NCI-H226 (cell line): ENCODE measurements at regions not wholly inside any gene's neighbourhood (a gene's known extent, or its start where the extent isn't known, plus 50 kb on each side); places are given as distances from the start of the nearest gene placed in this dataset.
A peak's percentile ranks its signal among the peaks of the same experiment; 100 is the strongest.
"Not testable (repeated sequence)": the region's sequence is repeated elsewhere in the genome, so short reads cannot be mapped to it uniquely, and the experiment has no call there.

Source experiments
- DNase-seq: peaks from one replicate; pipeline ENCODE4 v3.0.0-alpha.2; 2015

DNA sequence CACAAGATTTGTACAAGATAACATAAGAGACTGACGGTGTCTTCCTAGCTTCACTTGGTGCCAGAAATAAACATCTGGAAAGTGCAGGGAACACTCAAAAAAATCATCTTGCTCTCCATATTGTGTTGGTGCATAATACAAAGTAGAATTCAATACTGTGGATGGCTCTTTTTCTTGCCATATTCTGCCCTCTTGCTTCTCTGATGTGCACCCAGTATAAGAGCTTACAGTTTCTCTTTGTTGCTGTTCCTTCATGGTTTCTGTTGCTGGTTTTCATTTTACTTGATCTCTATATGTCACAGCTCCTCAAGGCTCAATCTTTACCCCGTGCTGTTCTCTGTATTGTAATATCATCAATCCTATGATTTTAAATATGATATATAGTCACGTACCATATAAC, 528.5 kb upstream of the ZP4 start:
- no peak for DNase-seq

DNA sequence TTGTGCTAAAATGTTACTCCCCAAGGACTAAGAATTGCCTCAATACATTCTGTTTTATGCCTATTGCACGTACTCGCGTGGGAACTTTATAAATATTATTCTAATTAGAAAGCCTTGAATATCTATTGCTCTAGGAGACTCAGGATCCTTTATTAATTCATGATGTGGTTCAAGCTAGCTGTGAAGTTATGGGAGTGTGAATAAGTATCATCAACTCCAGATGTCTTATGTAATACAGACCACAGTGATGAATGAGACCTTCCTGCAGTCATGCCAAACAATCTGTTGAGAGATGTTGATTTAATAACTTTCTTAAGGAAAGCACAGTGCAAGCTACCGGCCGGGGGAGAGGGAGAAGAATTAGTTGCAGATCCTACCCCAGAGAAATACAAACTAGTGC, 519.2 kb upstream of the ZP4 start:
- DNase-seq: peak; percentile 50

DNA sequence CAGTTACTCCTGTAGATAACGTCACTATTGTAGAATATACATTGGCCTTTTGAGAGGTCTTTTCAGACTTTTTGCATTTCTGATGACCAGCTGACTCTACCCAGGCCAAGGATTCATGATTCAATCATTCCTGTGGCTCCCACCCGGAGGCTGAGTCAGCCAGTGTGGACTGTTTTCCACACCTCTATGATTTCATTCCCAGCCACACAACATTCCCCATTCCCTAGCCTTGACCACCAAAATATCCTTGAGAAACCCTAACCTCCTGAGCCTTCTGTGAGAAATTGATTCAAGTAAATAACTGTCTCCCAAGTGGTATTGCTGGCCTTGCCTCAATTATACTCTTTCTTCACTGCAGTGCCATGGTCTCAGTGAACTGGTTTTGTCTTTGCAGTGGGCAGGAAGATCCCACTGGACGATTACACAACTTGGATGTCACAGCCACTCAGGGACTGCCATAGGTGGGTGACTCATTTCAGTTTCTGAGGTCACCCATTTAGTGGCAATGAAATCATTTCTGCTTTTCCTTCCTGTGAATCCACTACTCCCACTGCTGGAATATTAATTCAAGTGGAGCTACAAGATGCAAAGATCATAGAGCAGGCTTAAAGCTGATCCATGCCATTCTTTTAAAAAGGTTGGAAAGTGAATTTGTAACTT, 518.6 kb upstream of the ZP4 start:
- DNase-seq: peak; percentile 85

DNA sequence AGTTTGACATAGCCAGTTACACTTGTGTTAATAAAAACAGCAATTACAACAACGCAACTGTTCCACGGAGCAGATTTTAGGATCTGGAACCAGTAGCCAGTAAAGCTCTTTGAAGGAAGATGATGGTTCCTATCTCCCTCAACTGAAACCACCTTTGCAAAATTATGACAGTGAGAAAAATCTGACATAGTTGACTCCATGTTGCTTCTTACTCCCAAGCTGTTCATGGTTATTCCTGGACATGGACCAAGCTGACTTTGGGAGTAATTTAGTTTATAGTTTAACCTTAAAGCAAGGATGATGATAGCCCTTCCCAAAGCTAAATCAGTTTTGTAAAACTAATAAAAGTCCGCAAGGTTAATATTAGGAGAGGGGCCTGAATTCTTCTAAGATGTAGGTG, 518.0 kb upstream of the ZP4 start:
- no peak for DNase-seq

DNA sequence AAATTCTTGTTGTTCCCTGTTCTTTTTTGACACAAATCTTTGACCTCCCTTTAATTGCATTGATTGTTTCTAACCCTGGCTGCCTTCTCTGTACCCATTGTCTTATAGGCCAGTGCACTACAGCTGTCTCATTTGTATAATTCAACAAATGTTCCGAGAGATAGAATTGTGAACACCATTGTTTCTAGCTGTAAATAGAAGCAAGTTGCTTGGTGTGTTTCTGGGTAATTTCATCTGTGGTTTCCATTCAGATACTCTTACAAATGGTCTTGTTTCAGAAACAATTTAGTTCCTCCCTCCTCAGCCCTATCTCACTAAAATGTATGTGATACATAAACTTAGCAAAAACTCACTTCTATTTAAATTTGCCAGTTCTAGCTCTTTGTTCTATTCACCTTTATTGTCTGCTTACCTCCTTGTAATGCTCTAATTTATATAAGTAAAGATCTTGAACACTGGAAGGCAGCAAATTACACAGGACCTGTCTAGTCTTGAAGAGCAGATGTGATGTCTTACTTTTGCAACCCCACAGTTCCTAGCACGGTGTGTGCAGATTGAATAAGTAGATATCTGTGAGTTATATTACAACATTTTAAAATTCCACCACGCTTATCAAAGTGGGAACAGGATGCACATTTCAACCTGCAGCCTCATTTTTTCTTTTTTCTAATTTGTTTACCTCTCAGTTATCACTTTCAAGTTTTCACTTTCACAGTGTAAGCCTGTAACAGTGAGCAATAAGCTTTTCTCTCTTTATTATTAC, 515.6 kb upstream of the ZP4 start:
- no peak for DNase-seq

DNA sequence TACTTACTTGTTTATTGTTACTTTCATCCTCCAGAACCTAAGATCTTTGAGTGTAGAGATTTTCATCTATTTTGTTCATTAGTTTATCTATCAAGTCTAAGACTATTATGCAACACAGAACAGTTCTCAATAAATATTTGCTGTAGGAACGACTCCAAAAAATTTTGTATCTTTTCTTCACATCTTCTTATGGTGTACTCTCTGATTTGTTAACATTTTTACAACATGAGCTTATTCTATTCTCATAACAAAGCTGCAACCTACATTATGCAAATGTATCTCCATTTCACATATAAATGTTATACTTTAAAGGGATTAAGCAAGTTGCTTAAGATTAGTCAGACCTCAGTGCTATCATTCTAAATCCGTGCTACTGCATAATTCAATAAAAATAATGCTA, 514.2 kb upstream of the ZP4 start:
- DNase-seq: no peak

DNA sequence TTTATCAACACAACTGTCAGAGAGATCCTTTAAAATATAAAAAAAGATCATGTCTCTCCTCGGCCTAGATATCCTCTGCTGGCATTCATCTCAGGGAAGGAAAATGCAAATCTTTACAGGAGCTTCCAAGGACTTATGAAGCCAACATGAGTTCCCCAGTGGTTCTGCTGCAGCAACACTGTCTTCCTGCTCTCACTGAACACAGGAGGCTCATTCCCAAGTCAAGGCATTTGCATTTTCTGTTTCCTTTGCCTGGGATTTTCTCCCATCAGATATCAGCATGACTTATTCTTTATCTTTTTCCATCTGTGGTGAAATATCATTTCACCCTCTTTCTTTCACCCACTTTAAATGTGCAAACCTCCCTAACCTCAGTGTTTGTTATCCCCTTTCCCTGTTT, 513.8 kb upstream of the ZP4 start:
- no peak for DNase-seq

DNA sequence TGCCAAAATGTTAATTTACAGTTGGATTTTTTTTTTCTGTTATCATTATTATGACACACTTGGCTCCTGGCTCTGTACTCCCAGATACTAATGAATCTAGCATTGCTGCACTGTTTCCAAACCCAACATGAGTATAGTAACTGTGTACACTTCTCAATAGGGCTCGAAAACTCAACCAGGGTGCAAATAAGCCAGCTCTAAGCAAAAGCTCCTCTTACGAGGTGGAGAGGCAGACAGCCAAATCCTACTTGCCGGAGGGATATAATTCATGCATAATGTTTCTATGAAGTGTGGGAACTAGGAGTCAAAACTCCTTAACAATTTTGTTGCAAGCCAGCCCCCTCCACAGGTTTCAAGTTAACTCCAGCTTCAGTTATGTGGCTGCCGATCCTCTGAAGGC, 510.4 kb upstream of the ZP4 start:
- DNase-seq: no peak

DNA sequence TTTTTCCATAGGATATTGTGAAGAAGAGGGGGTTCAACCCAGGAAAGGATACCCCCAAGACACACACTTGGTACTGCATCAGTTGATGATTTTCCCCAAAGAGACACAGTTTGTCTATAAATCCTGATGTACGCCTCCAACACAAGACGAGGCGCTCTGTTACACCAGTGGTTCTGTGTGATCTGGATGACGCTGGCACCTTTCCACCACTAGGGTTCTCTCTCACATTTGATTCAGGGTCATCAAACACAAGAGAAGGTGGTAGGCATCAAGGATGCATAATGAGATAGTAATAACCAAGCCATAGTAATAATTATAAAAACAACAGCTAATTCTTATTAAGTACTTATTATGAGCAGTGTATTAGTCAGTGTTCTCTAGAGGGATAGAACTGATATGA, 508.8 kb upstream of the ZP4 start:
- DNase-seq: no peak

DNA sequence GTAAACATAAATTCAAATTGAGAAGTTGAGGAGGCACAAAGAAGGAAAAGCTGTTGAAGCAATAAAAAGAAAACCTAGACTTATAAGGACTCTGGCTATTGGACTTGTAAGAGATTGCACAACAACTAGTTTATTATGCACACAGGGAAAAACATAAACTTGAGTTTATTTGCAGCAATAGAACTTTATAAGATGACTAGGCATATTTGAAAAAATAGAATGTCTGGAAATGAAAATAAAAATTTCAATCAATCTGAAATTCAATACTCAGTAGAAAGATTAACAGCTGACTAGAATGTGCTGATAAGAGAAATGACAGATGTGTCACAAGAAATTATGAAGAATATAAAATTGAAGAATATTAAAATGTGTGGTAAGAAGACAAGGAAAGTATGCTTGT, 505.4 kb upstream of the ZP4 start:
- DNase-seq: no peak

DNA sequence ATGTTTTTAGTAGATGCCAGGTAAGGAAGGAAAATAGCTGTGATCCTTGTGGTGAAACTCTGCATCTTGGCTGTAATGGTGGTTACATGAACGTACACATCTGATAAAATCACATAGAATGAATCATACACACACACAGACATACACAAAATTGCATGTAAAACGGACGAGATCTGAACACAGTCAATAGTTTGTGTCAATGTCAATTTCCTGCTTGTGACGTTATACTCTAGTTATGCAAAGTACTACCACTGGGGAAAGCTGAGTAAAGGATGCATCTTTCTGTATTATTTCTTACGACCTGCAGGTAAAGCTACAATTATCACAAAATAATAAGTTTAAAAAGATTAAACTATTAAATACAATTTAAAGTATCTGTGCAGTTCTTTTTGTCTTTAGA, 493.7 kb upstream of the ZP4 start:
- no peak for DNase-seq

DNA sequence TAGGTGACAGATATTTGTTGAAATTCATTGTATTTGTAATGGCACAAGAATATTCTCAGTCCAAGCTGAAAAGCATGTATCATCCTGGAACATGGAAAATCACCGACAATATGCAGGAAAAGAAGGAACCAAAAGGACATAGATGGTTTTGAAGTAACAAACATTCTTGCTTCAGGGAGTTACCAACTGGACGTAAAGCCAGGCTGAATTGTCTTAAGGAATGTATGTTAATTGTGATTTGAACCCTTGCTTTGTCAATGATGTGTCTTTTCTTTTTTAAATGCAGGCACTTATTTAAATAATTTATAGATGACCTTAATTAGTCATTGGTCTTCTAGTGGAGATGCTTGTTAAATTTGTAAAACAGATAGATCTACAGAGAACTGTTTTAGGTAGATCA, 489.4 kb upstream of the ZP4 start:
- DNase-seq: no peak

DNA sequence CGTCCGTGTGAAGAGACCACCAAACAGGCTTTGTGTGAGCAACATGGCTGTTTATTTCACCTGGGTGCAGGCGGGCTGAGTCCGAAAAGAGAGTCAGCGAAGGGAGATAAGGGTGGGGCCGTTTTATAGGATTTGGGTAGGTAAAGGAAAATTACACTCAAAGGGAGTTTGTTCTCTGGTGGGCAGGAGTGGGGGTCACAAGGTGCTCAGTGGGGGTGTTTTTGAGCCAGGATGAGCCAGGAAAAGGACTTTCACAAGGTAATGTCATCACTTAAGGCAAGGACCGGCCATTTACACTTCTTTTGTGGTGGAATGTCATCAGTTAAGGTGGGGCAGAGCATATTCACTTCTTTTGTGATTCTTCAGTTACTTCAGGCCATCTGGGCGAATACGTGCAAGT, 488.7 kb upstream of the ZP4 start:
- not testable (repeated sequence) for DNase-seq

DNA sequence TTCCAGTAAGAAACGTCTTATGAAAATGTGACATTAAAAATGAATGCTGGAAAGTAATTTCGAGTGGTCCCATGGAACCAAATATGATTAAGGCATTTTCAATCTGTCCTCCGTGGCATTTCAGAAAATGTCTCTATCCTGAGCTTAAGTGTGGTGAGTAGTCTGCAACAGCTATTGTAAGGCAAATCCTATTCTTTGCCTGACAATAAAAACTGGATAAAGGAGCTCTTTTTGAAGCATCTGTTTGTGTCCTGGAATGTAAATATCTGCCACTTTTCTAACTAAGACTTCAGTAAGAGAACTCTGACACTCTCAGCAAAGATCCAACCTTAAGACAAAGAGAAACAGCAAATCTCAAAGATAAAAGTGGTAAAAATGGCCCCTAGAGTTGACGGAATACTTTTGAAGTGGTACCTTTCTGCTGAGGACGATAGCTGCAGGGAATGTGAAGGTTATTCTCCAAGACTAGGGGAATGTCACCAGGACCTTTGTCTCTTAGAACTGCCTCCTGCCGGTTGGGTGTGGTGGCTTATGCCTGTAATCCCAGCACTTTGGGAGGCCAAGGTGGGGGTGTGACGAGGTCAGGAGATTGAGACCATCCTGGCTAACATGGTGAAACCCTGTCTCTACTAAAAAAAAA, 486.7 kb upstream of the ZP4 start:
- no peak for DNase-seq

DNA sequence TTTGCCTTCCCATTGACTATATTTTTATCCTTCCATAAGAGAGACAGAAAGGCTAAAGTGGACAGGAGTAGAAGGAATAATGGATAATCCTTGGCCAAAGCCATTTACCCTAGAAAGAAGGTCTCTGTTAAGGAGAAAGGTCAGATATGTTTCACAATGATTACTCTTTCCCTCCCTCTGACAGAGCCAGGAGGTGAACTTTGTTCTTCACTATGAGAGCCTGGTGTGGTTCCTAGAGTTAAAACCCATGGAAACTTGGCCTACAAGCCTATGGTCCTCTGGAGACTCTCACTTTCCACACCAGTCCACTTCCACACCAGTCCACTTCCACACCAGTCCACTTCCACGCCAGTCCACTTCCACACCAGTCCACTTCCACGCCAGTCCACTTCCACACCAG, 479.9 kb upstream of the ZP4 start:
- no peak for DNase-seq

DNA sequence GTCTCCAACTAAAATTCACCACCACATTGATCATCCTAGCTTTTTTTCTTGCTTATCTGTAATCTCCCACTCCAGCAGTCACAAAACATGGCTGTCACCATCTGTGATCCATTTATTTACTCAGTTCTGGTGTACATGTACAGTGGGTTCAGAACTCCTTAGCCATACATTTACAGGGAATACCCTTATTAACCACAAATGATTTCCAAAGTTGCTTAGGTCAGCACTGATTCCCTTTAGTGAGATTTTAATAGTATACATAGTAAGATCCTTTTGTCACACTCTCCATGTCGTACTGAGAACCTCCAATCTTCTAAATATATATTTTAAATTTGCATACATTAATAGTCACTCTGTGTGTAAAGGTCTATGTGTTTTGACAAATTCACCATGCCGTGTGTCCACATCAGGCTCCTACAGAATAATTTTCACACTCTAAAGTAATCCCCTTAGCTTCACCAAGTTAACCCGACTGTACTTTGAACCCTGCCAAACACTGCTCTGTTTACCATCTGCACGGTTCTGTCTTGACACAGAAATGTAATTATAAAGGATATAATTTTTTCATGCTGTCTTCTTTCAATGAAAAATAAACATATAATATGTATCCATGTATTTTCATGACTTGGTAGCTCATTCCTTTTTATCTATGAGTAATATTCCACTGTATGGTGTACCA, 473.6 kb upstream of the ZP4 start:
- no peak for DNase-seq

DNA sequence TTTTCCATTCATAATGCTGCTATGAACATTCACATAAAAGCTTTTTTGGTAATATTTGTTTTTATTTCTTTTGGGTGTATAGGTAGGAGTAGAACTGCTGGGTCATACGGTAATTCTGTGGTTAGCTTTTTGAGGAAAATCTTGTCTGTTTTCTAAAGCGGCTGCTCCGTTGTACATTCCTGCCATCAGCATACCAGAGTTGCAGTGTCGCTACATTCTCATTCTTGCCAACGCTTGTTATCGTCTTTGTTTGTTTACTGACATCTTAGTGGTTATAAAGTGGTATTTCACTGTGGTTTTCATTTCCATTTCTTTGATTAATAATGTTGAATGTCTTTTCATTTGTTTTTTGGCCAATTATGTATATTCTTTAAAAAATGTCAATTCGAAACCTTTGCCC, 469.8 kb upstream of the ZP4 start:
- DNase-seq: no peak

DNA sequence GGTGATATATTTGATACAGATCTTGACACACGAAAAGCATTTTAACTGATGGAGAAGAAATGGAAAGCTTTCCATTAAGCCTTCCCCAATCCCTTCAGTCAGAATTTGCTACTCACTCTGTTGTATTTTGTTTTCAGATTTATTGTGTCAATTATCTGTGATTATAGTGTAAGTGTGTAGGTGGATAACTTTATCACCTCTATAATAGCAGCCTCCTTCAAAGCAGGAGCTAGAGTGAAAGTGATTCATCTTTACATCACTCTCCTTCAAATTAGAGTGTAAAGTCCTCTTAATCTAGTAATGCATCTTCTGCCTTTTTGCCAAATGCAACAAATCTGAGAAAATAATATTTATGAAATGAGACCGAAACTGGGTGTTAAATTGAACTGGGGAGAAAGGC, 459.7 kb upstream of the ZP4 start:
- DNase-seq: no peak

DNA sequence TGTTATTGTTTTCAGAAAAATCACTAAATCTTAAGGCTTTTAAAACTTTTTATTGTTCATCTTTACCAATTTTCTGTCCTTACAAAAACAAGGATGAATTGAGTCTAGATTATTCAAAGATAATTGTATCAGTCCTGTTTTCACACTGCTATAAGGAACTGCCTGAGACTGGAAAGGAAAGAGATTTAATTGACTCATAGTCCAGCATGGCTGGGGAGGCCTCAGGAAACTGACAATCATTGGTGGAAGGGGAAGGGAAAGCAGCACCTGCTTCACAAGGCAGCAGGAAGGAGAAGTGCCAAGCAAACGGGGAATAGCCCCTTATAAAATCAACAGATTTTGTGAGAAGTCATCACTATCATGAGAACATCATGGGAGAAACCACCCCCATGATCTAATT, 455.6 kb upstream of the ZP4 start:
- DNase-seq: no peak

DNA sequence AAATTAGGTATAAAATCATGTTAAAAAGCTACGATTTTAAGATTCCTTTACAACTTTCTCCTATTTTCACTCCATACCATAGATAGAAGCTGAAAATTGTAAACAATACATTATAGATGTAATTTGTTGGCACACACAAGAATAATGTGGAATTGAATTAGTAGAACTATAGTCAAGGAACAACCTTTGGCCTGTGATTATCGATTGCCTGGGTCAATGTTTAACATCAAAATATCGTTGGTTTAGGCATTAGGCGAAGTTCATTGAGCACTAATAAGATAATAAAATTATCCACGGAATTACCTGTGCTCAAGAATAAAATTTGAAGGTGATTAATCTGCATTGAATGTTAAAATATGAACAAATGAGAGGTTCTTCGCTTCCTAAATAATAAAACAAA, 455.1 kb upstream of the ZP4 start:
- no peak for DNase-seq

DNA sequence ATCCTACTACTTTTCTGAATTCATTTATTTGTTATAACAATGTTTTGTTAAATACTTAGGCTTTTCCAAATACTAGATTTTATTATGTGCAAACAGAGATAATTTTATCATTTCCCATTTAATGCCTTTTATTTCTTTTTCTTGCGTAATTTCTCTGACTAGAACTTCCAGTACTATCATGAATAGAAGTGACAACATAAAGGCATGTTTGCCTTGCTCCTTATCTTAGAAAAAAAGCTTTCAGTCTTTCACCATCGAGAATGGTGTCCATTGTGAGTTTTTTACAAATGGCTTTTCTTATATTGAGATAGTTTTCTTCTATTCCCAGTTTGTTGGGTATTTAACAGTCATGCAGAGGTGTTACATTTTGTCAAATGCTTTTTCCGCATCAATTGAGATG, 453.1 kb upstream of the ZP4 start:
- no peak for DNase-seq

DNA sequence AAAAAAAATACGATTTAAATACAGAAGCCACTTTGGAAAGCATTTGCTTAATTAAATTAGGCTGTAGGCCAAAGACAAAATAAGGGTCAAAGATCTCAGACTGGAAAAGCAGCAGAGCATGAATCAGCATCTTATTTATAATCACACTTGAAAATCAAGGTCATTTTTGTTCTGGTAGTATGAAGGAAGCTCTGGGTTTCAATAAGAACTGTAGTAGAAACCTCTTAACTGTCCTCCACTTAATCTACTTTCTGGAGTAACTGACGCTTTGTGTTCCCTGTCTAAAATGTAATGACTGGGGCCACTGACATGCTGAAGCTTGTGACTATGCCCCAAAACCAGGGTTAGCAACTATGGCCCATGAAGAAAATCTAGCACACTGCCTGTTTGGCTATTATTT, 450.7 kb upstream of the ZP4 start:
- DNase-seq: no peak

DNA sequence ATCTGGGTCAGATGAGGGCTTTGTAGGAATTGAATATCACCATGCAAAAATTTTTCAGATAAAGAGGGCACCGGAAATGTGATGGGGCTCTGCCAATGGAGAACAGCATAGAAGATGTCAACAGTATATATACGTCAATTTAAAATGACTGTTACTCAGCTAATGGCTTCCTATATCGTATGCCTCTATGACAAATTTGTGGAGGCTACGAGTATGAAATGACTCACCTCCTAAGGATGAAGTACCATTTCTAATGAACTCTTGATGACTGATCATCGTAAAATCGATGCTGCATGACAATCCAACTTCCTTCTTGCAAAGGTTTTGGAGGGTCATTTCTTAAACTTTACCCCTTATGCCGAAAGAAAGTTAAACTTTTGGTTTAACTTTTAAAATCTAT, 450.3 kb upstream of the ZP4 start:
- no peak for DNase-seq

DNA sequence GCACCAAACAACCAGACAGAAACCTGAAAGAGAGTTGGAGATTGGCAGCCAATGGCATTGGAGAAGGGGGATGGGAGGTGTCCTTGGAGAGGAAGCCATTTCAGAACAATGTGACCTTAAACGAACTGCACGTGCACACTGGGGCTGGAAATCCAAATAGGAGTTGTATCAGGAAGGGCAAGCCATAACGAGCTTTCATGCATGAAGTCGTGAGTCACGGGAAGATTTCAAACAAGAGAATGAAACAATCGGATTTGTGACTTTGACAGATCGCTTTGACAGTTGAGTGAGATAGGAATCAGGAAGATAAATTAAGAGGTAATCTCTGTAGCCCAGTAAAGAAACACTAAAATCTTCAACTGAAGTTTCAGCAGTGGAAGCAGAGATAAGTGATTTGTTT, 445.8 kb upstream of the ZP4 start:
- no peak for DNase-seq
